NB4 (cell line): ENCODE measurements at regions not wholly inside any gene's neighbourhood (a gene's known extent, or its start where the extent isn't known, plus 50 kb on each side); places are given as distances from the start of the nearest gene placed in this dataset.

Source experiments
- DNase-seq: peaks from one replicate; pipeline ENCODE4 v3.0.0; 2010; ENCODE audit warnings: low read depth
- H3K4me3 ChIP-seq: one replicate; pipeline ENCODE4 v1.5.1; 2011; ENCODE audit warnings: mild to moderate bottlenecking, low read depth, low read length, moderate library complexity
- MYC ChIP-seq: IDR thresholded peaks from 2 replicates; pipeline ENCODE4 v1.6.1; 2011; ENCODE audit warnings: low read depth, low read length
- POLR2A ChIP-seq: IDR thresholded peaks from 2 replicates; pipeline ENCODE4 v1.6.1; 2011; ENCODE audit warnings: mild to moderate bottlenecking; ENCODE audit not compliant: insufficient read length; ENCODE audit errors: extremely low read depth
- TF ChIP-seq, protein P1 (sequence below): IDR thresholded peaks from one replicate; pipeline ENCODE4 v1.5.1; 2012; ENCODE audit warnings: low read depth, low read length
- TF ChIP-seq, protein P2 (sequence below): IDR thresholded peaks from 2 replicates; pipeline ENCODE4 v1.6.1; 2011; ENCODE audit warnings: low read depth, low read length

DNA sequence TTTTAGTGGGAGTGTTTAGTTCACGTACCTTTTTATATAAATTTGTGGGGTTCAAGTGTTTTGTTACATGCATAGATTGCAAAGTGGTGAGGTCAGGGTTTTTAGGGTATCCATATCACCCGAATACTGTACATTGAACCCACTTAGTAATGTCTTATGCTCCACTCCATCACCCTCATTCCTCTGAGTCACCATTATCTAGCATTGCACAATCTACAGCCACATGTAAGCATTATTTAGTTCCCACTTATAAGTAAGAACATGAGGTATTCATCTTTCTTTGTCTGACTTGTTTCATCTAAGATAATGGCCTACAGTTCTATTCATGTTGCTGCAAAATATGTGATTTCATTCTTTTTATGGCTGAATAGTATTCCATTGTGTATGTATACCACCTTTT lies 583.7 kb upstream of the LRFN5 start:
- TF ChIP-seq POLR2A, result no peak
- no peak overlapping the region for H3K4me3 ChIP-seq
- peak; percentile 9 for DNase-seq

DNA sequence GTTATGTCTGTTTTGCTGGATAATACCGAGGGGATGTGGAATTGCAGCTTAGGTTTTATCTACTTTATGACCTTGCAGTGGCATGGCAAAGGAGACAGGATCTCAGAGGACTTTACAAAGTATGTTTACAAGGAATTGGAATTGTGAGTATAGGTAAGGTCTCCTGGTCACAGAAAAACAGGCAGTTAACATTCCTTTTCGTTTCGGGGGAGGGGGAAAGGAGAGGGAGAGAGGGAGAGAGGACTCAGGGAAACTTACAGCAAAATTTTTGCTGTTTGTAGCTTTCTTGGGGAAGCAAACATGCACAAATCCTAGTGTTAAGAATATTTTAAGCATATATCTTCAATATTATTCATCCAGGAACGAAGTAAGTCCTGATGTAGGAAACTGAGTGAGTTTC lies 590.5 kb upstream of the LRFN5 start:
- no peak for DNase-seq
- TF ChIP-seq, protein P1, sequence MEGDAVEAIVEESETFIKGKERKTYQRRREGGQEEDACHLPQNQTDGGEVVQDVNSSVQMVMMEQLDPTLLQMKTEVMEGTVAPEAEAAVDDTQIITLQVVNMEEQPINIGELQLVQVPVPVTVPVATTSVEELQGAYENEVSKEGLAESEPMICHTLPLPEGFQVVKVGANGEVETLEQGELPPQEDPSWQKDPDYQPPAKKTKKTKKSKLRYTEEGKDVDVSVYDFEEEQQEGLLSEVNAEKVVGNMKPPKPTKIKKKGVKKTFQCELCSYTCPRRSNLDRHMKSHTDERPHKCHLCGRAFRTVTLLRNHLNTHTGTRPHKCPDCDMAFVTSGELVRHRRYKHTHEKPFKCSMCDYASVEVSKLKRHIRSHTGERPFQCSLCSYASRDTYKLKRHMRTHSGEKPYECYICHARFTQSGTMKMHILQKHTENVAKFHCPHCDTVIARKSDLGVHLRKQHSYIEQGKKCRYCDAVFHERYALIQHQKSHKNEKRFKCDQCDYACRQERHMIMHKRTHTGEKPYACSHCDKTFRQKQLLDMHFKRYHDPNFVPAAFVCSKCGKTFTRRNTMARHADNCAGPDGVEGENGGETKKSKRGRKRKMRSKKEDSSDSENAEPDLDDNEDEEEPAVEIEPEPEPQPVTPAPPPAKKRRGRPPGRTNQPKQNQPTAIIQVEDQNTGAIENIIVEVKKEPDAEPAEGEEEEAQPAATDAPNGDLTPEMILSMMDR, result no peak
- no peak for TF ChIP-seq POLR2A
- TF ChIP-seq, protein P2, sequence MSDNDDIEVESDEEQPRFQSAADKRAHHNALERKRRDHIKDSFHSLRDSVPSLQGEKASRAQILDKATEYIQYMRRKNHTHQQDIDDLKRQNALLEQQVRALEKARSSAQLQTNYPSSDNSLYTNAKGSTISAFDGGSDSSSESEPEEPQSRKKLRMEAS, result no peak
- no peak for TF ChIP-seq MYC
- H3K4me3 ChIP-seq, result no peak overlapping the region

DNA sequence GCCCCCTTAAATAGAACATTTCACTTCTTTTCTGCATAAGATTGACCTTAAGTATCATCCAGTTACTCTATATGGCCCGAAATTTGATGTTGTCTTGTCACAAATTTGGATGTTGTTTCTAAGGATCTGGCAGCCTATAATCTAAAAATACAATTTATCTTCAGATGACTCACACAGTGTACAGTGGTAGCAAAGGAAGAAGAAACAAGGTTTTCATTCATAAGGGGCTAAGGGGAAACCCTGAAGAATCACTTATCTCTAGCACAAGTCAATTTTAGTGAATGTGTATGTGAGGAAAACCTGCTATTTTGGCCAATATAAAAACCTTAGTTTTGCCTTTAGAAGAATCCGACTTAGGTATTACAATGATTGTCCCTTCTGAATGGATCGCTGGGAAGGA lies 606.3 kb upstream of the LRFN5 start:
- no peak for DNase-seq
- TF ChIP-seq, protein P1, result no peak
- TF ChIP-seq MYC (no peak), POLR2A (no peak)
- TF ChIP-seq, protein P2, result no peak
- no peak overlapping the region for H3K4me3 ChIP-seq

DNA sequence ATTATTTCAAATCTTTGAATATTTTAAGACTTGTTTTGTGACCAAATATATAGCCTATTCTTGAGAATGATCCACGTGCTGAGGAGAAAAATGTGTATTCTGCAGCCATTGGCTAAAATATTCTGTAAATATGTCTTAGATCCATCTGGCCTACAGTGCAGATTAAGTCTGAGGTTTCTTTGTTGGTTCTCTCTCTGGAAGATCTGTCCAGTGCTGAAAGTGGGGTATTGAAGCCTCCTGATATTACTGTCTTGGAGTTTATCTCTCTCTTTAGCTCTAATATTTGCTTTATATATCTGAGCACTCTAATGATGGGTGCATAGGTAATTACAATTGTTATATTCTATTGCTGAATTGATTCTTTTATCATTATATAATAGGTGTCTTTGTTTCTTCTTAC lies 617.4 kb upstream of the LRFN5 start:
- no peak for DNase-seq
- TF ChIP-seq, protein P1, result no peak
- TF ChIP-seq, protein P2, result no peak
- no peak for TF ChIP-seq POLR2A
- TF ChIP-seq MYC, result no peak
- no peak overlapping the region for H3K4me3 ChIP-seq

DNA sequence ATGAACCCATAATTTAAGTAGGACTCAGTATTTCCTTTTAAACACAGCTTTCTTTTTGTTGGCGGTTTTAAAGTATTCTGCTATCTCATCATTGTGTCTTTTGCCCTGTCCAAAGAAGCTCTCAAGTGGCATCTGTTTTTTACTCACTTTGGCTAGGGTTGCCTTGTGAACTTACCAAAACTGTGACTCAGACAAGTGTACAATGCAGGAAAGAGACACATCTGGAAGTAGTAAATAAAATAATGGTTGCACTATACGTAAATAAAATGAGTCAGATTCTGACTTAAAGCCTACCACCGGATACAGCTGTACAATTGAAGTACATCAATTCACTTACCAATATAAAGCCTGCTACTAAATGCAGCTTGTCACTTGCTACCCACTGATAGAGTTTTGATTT lies 619.2 kb upstream of the LRFN5 start:
- H3K4me3 ChIP-seq, result no peak overlapping the region
- DNase-seq, result no peak
- TF ChIP-seq, protein P1, result no peak
- TF ChIP-seq MYC (no peak), POLR2A (no peak)
- TF ChIP-seq, protein P2, result no peak

DNA sequence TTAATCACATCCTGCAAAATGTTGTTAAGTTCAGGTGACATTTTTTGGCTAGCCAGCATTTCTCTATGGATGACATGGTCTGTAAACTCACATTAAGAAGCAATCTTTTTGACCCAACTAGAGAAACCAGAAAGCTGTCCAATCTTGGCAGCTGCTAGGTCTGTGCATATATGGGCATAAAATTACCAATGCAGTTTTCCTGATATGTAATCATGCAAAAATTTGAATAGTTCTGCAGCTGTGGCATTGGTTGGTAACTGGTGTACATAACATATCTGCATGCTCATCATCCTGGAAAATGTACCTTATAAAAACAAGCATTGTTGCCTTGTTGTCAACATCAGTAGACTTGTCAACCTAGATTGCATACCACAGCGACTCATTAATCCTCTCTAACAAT lies 620.0 kb upstream of the LRFN5 start:
- H3K4me3 ChIP-seq, result no peak overlapping the region
- no peak for TF ChIP-seq POLR2A
- TF ChIP-seq MYC, result no peak
- TF ChIP-seq, protein P2, result no peak
- TF ChIP-seq, protein P1, result no peak
- DNase-seq, result no peak
